H9 (cell line): ENCODE measurements at regions not wholly inside any gene's neighbourhood (a gene's known extent, or its start where the extent isn't known, plus 50 kb on each side); places are given as distances from the start of the nearest gene placed in this dataset.

Experiments
- DNase-seq: peaks from one replicate; pipeline ENCODE4 v3.0.0-alpha.2; 2017
- H2AFZ ChIP-seq: one replicate; pipeline ENCODE4 v1.6.1; 2013; ENCODE audit warnings: mild to moderate bottlenecking, low read length, control low read depth, moderate library complexity
- H2AK5ac ChIP-seq: 2 replicates; pipeline ENCODE4 v1.6.1; 2013; ENCODE audit warnings: low read length, control low read depth, mixed read lengths; ENCODE audit not compliant: insufficient read length
- H2BK120ac ChIP-seq: one replicate; pipeline ENCODE4 v1.6.1; 2013; ENCODE audit warnings: low read depth, mild to moderate bottlenecking, low read length, control low read depth, inconsistent platforms; ENCODE audit not compliant: poor library complexity, severe bottlenecking
- H2BK12ac ChIP-seq: 2 replicates; pipeline ENCODE4 v1.6.1; 2013; ENCODE audit warnings: low read length, control low read depth, mixed read lengths, low read depth; ENCODE audit not compliant: insufficient read length
- H2BK15ac ChIP-seq: 2 replicates; pipeline ENCODE4 v1.6.1; 2013; ENCODE audit warnings: low read depth, low read length, control low read depth
- H2BK20ac ChIP-seq: one replicate; pipeline ENCODE4 v1.6.1; 2013; ENCODE audit warnings: low read depth, mild to moderate bottlenecking, low read length, control low read depth, inconsistent platforms; ENCODE audit not compliant: poor library complexity, severe bottlenecking
- H2BK5ac ChIP-seq: 2 replicates; pipeline ENCODE4 v1.6.1; 2013; ENCODE audit warnings: low read length, control low read depth, mixed read lengths; ENCODE audit not compliant: insufficient read length
- H3K14ac ChIP-seq: 2 replicates; pipeline ENCODE4 v1.6.1; 2013; ENCODE audit warnings: low read length, control low read depth; ENCODE audit not compliant: insufficient read depth
- H3K18ac ChIP-seq: 2 replicates; pipeline ENCODE4 v1.6.1; 2013; ENCODE audit warnings: low read depth, mild to moderate bottlenecking, mixed read lengths, low read length, control low read depth; ENCODE audit not compliant: insufficient read length
- H3K23ac ChIP-seq: 2 replicates; pipeline ENCODE4 v1.6.1; 2013; ENCODE audit warnings: low read length, control low read depth, mixed read lengths, low read depth; ENCODE audit not compliant: insufficient read length
- H3K23me2 ChIP-seq: 2 replicates; pipeline ENCODE4 v1.6.1; 2013; ENCODE audit warnings: low read depth, mild to moderate bottlenecking, mixed read lengths, low read length, control low read depth; ENCODE audit not compliant: insufficient read length, poor library complexity, severe bottlenecking
- H3K27ac ChIP-seq: 2 replicates; pipeline ENCODE4 v1.5.1; 2013; ENCODE audit warnings: low read length, control low read depth, mixed read lengths, low read depth; ENCODE audit not compliant: insufficient read length
- H3K27me3 ChIP-seq: 2 replicates; pipeline ENCODE4 v1.6.1; 2013; ENCODE audit warnings: low read length, control low read depth, inconsistent platforms; ENCODE audit not compliant: insufficient read depth
- H3K4ac ChIP-seq: 2 replicates; pipeline ENCODE4 v1.6.1; 2013; ENCODE audit warnings: low read depth, mild to moderate bottlenecking, control low read depth, inconsistent platforms, low read length, moderate library complexity
- H3K4me1 ChIP-seq: 2 replicates; pipeline ENCODE4 v1.6.1; 2013; ENCODE audit warnings: low read length, control low read depth, inconsistent platforms; ENCODE audit not compliant: insufficient read depth
- H3K4me2 ChIP-seq: 2 replicates; pipeline ENCODE4 v1.6.1; 2013; ENCODE audit warnings: low read length, control low read depth, mixed read lengths; ENCODE audit not compliant: insufficient read length, insufficient read depth
- H3K56ac ChIP-seq: 2 replicates; pipeline ENCODE4 v1.6.1; 2013; ENCODE audit warnings: low read depth, mild to moderate bottlenecking, mixed read lengths, low read length, control low read depth; ENCODE audit not compliant: insufficient read length
- H3K79me1 ChIP-seq: 2 replicates; pipeline ENCODE4 v1.6.1; 2013; ENCODE audit warnings: low read depth, mild to moderate bottlenecking, moderate library complexity, low read length, control low read depth, inconsistent platforms; ENCODE audit not compliant: insufficient read depth, poor library complexity, severe bottlenecking
- H3K79me2 ChIP-seq: 2 replicates; pipeline ENCODE4 v1.6.1; 2013; ENCODE audit warnings: low read length, control low read depth, inconsistent platforms; ENCODE audit not compliant: insufficient read depth
- H3K9ac ChIP-seq: 2 replicates; pipeline ENCODE4 v1.6.1; 2013; ENCODE audit warnings: low read length, control low read depth, mixed read lengths; ENCODE audit not compliant: insufficient read length; ENCODE audit errors: extremely low read depth
- H3K9me3 ChIP-seq: one replicate; pipeline ENCODE4 v1.6.1; 2013; ENCODE audit warnings: low read depth, low read length, inconsistent platforms; ENCODE audit not compliant: control insufficient read depth
- H3T11ph ChIP-seq: one replicate; pipeline ENCODE4 v1.6.1; 2013; ENCODE audit warnings: mild to moderate bottlenecking, low read length, control low read depth, inconsistent platforms
- H4K20me1 ChIP-seq: one replicate; pipeline ENCODE4 v1.6.1; 2013; ENCODE audit not compliant: control insufficient read depth, insufficient read length, insufficient read depth
- H4K5ac ChIP-seq: 2 replicates; pipeline ENCODE4 v1.6.1; 2013; ENCODE audit warnings: low read depth, mild to moderate bottlenecking, mixed read lengths, low read length, control low read depth; ENCODE audit not compliant: insufficient read length
- H4K8ac ChIP-seq: replicated peaks from 2 replicates; pipeline ENCODE4 v1.6.1; 2013; ENCODE audit warnings: low read length, control low read depth, mixed read lengths, low read depth; ENCODE audit not compliant: insufficient read length
- H4K91ac ChIP-seq: 2 replicates; pipeline ENCODE4 v1.6.1; 2013; ENCODE audit warnings: low read depth, mild to moderate bottlenecking, moderate library complexity, mixed read lengths, low read length, control low read depth; ENCODE audit not compliant: insufficient read length
- H3K27ac Mint-ChIP-seq, 3 experiments: 2 replicates in 2 of 3; 3 replicates in 1 of 3; pipeline ENCODE4 v1.8.0; 2020 to 2021; ENCODE audit warnings: mixed read lengths in 3 of 3, mild to moderate bottlenecking in 1 of 3, moderate library complexity in 1 of 3
- H3K27me3 Mint-ChIP-seq: 2 replicates; pipeline ENCODE4 v1.8.0; 2021; ENCODE audit warnings: low read depth, mild to moderate bottlenecking, moderate library complexity, mixed read lengths
- H3K36me3 Mint-ChIP-seq, 3 experiments: 2 replicates in 2 of 3; 3 replicates in 1 of 3; pipeline ENCODE4 v1.8.0; 2020 to 2021; ENCODE audit warnings: low read depth in 3 of 3, mixed read lengths in 3 of 3; ENCODE audit not compliant: insufficient read depth in 1 of 3
- H3K4me1 Mint-ChIP-seq, 2 experiments: 2 replicates each; pipeline ENCODE4 v1.8.0; 2020; ENCODE audit warnings: mixed read lengths in 2 of 2
- H3K4me3 Mint-ChIP-seq, 2 experiments: 2 replicates in 1 of 2; 3 replicates in 1 of 2; pipeline ENCODE4 v1.8.0; 2020 to 2021; ENCODE audit warnings: mild to moderate bottlenecking in 2 of 2, mixed read lengths in 2 of 2, moderate library complexity in 1 of 2
- H3K9me3 Mint-ChIP-seq, 2 experiments: 2 replicates in 1 of 2; 3 replicates in 1 of 2; pipeline ENCODE4 v1.8.0; 2020; ENCODE audit warnings: mild to moderate bottlenecking in 2 of 2, mixed read lengths in 2 of 2, moderate library complexity in 1 of 2
- WGBS: extraction: QIAGEN DNeasy Blood & Tissue Kit; methylation state at CpG from one replicate; pipeline ENCODE4 v1.1.7; 2013; ENCODE audit warnings: missing lambda C conversion rate, low lambda C conversion rate, mixed read lengths; ENCODE audit not compliant: insufficient read length; ENCODE audit errors: extremely low coverage; 5-methylcytosine and 5-hydroxymethylcytosine counted together
- TF ChIP-seq, protein P1 (sequence below): fragments of 200-600 bp; sonication (generic); conservative IDR thresholded peaks from 3 replicates; pipeline ENCODE4 v1.8.0; 2021; ENCODE audit warnings: antibody characterized with exemption, mild to moderate bottlenecking

DNA sequence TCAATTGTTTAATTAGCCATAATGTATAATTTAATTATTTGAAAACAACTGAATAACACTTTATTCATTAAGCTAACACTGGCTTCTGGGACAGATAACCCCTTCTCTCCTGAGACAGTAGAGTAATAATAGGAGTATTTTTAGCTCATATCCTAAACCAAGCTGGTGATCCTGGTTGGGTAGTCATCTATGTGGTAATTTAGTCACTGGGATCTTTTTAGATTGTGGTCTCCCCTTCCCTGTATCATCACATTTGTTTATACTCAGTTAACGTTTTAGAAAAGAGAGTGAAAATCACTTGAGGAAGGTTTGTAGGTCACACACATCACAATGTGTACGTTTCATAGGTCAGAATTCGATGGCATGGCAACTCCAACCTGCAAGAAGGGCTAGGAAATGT lies 1356.6 kb upstream of the ADGRL2 start:
- Histone ChIP-seq H2BK120ac (no peak overlapping the region), H3K4ac (no peak overlapping the region), H4K91ac (no peak overlapping the region), H4K5ac (no peak overlapping the region), H3K79me2 (no peaks in the 10 kb centered on the region), H3K23me2 (no peaks in the 10 kb centered on the region), H3K79me1 (no peaks in the 10 kb centered on the region), H3K9ac (no peak overlapping the region), H3K27me3 (no peaks in the 10 kb centered on the region), H3K18ac (no peak overlapping the region), H3K9me3 (no peaks in the 10 kb centered on the region), H2BK20ac (no peak overlapping the region), H3T11ph (no peak overlapping the region), H3K23ac (no peak overlapping the region), H2AFZ (no peak overlapping the region), H2AK5ac (no peak overlapping the region), H4K20me1 (no peaks in the 10 kb centered on the region), H3K14ac (no peak overlapping the region), H2BK15ac (no peak overlapping the region), H3K4me1 (no peaks in the 10 kb centered on the region), H3K27ac (no peak overlapping the region), H4K8ac (no peak overlapping the region), H2BK12ac (no peak overlapping the region), H3K56ac (no peak overlapping the region), H2BK5ac (no peak overlapping the region), H3K4me2 (no peak overlapping the region)
- DNase-seq: no peak
- Mint-ChIP-seq H3K9me3 (no peaks in the 10 kb centered on the region), H3K27ac (no peak overlapping the region), H3K36me3 (no peaks in the 10 kb centered on the region), H3K27me3 (no peaks in the 10 kb centered on the region), H3K4me3 (no peak overlapping the region), H3K4me1 (peaks cover 9 to 10% of the 10 kb centered on the region in 2 experiments; a peak in 2 of 4 replicates)
- TF ChIP-seq, protein P1, sequence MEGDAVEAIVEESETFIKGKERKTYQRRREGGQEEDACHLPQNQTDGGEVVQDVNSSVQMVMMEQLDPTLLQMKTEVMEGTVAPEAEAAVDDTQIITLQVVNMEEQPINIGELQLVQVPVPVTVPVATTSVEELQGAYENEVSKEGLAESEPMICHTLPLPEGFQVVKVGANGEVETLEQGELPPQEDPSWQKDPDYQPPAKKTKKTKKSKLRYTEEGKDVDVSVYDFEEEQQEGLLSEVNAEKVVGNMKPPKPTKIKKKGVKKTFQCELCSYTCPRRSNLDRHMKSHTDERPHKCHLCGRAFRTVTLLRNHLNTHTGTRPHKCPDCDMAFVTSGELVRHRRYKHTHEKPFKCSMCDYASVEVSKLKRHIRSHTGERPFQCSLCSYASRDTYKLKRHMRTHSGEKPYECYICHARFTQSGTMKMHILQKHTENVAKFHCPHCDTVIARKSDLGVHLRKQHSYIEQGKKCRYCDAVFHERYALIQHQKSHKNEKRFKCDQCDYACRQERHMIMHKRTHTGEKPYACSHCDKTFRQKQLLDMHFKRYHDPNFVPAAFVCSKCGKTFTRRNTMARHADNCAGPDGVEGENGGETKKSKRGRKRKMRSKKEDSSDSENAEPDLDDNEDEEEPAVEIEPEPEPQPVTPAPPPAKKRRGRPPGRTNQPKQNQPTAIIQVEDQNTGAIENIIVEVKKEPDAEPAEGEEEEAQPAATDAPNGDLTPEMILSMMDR: no peak
- WGBS: no CpG with 5 or more reads among the region's 3 CpGs
